Activated CD8-positive, alpha-beta T cell treated with anti-CD3 and anti-CD28 coated beads for 36 hours (primary cell): ENCODE measurements at regions not wholly inside any gene's neighbourhood (a gene's known extent, or its start where the extent isn't known, plus 50 kb on each side); places are given as distances from the start of the nearest gene placed in this dataset.

Experiments
- ATAC-seq: fragments of 200-7000 bp; cut with Tn5 transposase; one replicate; pipeline ENCODE4 v1.10.0; 2021; ENCODE audit warnings: mild to moderate bottlenecking, moderate library complexity
- CTCF ChIA-PET: fragments of 350-600 bp; sonication (Branson Sonifier 250); formaldehyde crosslinking; loops from one replicate; lab custom pipeline; 2021; ENCODE audit warnings: antibody characterized with exemption; lab: Charles Lee
- POLR2A ChIA-PET: fragments of 350-600 bp; sonication (Branson Sonifier 250); formaldehyde crosslinking; loops from one replicate; lab custom pipeline; 2021; ENCODE audit warnings: antibody characterized with exemption; lab: Charles Lee
- DNase-seq: peaks from one replicate; pipeline ENCODE4 v3.0.0-alpha.2; 2020
- H3K27ac Mint-ChIP-seq: one replicate; pipeline ENCODE4 v1.8.0; 2021; ENCODE audit warnings: mild to moderate bottlenecking, mixed read lengths
- H3K27me3 Mint-ChIP-seq: one replicate; pipeline ENCODE4 v1.8.0; 2021; ENCODE audit warnings: mixed read lengths
- H3K36me3 Mint-ChIP-seq: one replicate; pipeline ENCODE4 v1.8.0; 2021; ENCODE audit warnings: low read depth, mixed read lengths
- H3K4me1 Mint-ChIP-seq: one replicate; pipeline ENCODE4 v1.8.0; 2021; ENCODE audit warnings: low read depth, mixed read lengths
- H3K4me3 Mint-ChIP-seq: one replicate; pipeline ENCODE4 v1.8.0; 2021; ENCODE audit warnings: mild to moderate bottlenecking, moderate library complexity, mixed read lengths
- H3K9me3 Mint-ChIP-seq: one replicate; pipeline ENCODE4 v1.8.0; 2021; ENCODE audit warnings: mixed read lengths
- CTCF ChIP-seq: fragments of 200-600 bp; IDR thresholded peaks from one replicate; pipeline ENCODE4 v1.8.0; 2022; ENCODE audit warnings: antibody characterized with exemption, mild to moderate bottlenecking
- intact Hi-C: fragments of 100-400 bp; cut with micrococcal nuclease; formaldehyde crosslinking; loops from one replicate; pipeline ENCODE4 v1.10.0; 2022

- Mint-ChIP-seq H3K4me3 (no peak overlapping the region), H3K9me3 (peaks cover 14% of the 10 kb centered on the region), H3K4me1 (no peaks in the 10 kb centered on the region), H3K36me3 (no peaks in the 10 kb centered on the region), H3K27me3 (no peaks in the 10 kb centered on the region), H3K27ac (no peak overlapping the region)
- no peak for TF ChIP-seq CTCF
- DNase-seq (no peak), ATAC-seq (no peak)
- intact Hi-C loops: no loop called here
- POLR2A ChIA-PET: no interaction called here
- CTCF ChIA-PET: no interaction called here
Observed at GRCh38 chr1:187641907-187642306, 813.2 kb downstream of the PLA2G4A start.

- intact Hi-C loops: no loop called here
- ATAC-seq (no peak), DNase-seq (no peak)
- Mint-ChIP-seq H3K36me3 (no peaks in the 10 kb centered on the region), H3K4me1 (no peaks in the 10 kb centered on the region), H3K9me3 (peaks cover 2% of the 10 kb centered on the region), H3K27ac (no peak overlapping the region), H3K27me3 (no peaks in the 10 kb centered on the region), H3K4me3 (no peak overlapping the region)
- POLR2A ChIA-PET: no interaction called here
- CTCF ChIA-PET: no interaction called here
- no peak for TF ChIP-seq CTCF
Observed at GRCh38 chr1:187645651-187646050, 816.9 kb downstream of the PLA2G4A start.

GRCh38 chr1:187646536-187647107 is 817.9 kb downstream of the PLA2G4A start:
- ATAC-seq (no peak), DNase-seq (no peak)
- no peaks in the 10 kb centered on the region for H3K4me1 Mint-ChIP-seq
- H3K36me3 Mint-ChIP-seq: no peaks in the 10 kb centered on the region
- no peak overlapping the region for H3K4me3 Mint-ChIP-seq
- H3K9me3 Mint-ChIP-seq: peaks cover 2% of the 10 kb centered on the region
- intact Hi-C loops: no loop called here
- no peak for TF ChIP-seq CTCF
- no peaks in the 10 kb centered on the region for H3K27me3 Mint-ChIP-seq
- CTCF ChIA-PET: no interaction called here
- H3K27ac Mint-ChIP-seq: no peak overlapping the region
- POLR2A ChIA-PET: no interaction called here

GRCh38 chr1:187648091-187648490 is 819.3 kb downstream of the PLA2G4A start:
- Mint-ChIP-seq H3K9me3 (peaks cover 2% of the 10 kb centered on the region), H3K36me3 (no peaks in the 10 kb centered on the region), H3K4me1 (no peaks in the 10 kb centered on the region), H3K4me3 (no peak overlapping the region), H3K27me3 (no peaks in the 10 kb centered on the region), H3K27ac (no peak overlapping the region)
- CTCF ChIA-PET: no interaction called here
- TF ChIP-seq CTCF: no peak
- intact Hi-C loops: no loop called here
- no peak for DNase-seq
- no peak for ATAC-seq
- POLR2A ChIA-PET: no interaction called here

GRCh38 chr1:187654635-187655034 is 825.9 kb downstream of the PLA2G4A start:
- Mint-ChIP-seq H3K27ac (no peak overlapping the region), H3K4me1 (no peaks in the 10 kb centered on the region), H3K4me3 (no peak overlapping the region), H3K36me3 (no peaks in the 10 kb centered on the region), H3K27me3 (no peaks in the 10 kb centered on the region), H3K9me3 (no peaks in the 10 kb centered on the region)
- CTCF ChIA-PET: no interaction called here
- POLR2A ChIA-PET: no interaction called here
- DNase-seq: no peak
- TF ChIP-seq CTCF: no peak
- intact Hi-C loops: no loop called here
- ATAC-seq: no peak
